Adrenal gland (tissue), 5 donors: ENCODE measurements at regions not wholly inside any gene's neighbourhood (a gene's known extent, or its start where the extent isn't known, plus 50 kb on each side); places are given as distances from the start of the nearest gene placed in this dataset.

Experiments used
- POLR2A ChIP-seq, 2 donors: fragments of 450-650 bp; IDR thresholded peaks; one replicate each; pipeline ENCODE4 v1.6.1; 2017; ENCODE audit warnings: antibody characterized with exemption in 2 of 2, mild to moderate bottlenecking in 2 of 2, moderate library complexity in 1 of 2
- TF ChIP-seq, protein P1 (sequence below), 6 experiments: fragments of 450-650 bp in 4 of 6; fragments of 200-600 bp in 2 of 6; sonication (generic) in 1 of 6; IDR thresholded peaks; 1 replicate in 5 of 6; 2 replicates in 1 of 6; pipeline versions ENCODE4 v1.5.1 to v1.8.0; 2016 to 2021; ENCODE audit warnings: antibody characterized with exemption in 6 of 6, mild to moderate bottlenecking in 2 of 6, moderate library complexity in 1 of 6
- donor health status: DM: no; HTN: no; CAD: no.

DNA sequence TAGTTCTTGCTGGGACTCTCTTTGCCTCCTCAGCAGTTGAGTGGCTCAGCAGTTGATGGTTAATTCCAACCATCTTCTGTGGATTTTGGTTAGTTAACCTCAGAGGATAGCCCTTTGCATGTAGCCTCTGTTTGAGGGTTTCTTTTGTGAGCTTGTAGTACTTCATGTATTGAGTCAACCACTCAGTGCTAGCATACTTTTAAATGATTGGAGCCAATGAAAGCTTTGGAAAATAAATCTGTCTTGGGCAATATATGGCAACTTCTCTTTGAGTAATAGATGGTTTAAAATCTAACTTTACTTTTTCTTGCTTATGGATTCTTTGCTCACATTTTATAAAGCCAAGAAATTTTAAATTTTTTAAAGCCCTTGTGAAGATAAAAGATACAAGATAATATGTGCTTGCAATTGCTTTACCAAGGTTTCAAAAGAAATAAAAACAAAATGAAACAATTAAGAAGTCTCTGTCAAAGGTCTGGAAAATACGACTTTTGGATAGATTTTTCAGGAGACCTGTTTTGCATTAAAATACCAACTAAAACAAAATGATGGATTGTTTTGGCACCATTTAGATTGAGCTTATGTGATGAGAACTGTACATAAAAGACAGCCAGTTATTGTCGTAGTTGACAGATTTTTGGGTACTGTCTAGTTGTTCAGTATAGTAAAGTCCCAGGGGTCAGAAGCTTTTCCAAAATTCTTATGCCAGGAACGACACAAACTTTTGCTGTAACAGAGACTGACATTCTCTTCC is 181.9 kb downstream of the SPRY1 start:
- TF ChIP-seq, protein P1, sequence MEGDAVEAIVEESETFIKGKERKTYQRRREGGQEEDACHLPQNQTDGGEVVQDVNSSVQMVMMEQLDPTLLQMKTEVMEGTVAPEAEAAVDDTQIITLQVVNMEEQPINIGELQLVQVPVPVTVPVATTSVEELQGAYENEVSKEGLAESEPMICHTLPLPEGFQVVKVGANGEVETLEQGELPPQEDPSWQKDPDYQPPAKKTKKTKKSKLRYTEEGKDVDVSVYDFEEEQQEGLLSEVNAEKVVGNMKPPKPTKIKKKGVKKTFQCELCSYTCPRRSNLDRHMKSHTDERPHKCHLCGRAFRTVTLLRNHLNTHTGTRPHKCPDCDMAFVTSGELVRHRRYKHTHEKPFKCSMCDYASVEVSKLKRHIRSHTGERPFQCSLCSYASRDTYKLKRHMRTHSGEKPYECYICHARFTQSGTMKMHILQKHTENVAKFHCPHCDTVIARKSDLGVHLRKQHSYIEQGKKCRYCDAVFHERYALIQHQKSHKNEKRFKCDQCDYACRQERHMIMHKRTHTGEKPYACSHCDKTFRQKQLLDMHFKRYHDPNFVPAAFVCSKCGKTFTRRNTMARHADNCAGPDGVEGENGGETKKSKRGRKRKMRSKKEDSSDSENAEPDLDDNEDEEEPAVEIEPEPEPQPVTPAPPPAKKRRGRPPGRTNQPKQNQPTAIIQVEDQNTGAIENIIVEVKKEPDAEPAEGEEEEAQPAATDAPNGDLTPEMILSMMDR (IDR thresholded peaks at IDR 0.05), result no peak
- no peak for TF ChIP-seq POLR2A (IDR thresholded peaks at IDR 0.05)
